ENCODE measurements at regions not wholly inside any gene's neighbourhood (a gene's known extent, or its start where the extent isn't known, plus 50 kb on each side); places are given as distances from the start of the nearest gene placed in this dataset.
"Not testable (repeated sequence)": the region's sequence is repeated elsewhere in the genome, so short reads cannot be mapped to it uniquely, and the experiment has no call there.

GRCh38 chr7:114795475-114795874, 126.4 kb upstream of the MDFIC start:
- ATAC-seq: no peak
- intact Hi-C loops (cut with DNase I): no loop called here
- DNase-seq: no peak

- ATAC-seq: no peak
- intact Hi-C loops (cut with DNase I): no loop called here
These were observed 122.3 kb upstream of the MDFIC start for GRCh38 chr7:114799628-114800028.

GRCh38 chr7:114802632-114803031, 119.3 kb upstream of the MDFIC start:
- intact Hi-C loops (cut with DNase I): no loop called here
- DNase-seq: no peak
- ATAC-seq: no peak

More at GRCh38 chr7:114799628-114800028, 122.3 kb upstream of the MDFIC start:
- DNase-seq: no peak

- no peak for ATAC-seq
- intact Hi-C loops (cut with DNase I): no loop called here
These were observed 115.2 kb upstream of the MDFIC start for GRCh38 chr7:114806590-114807162.

GRCh38 chr7:114812570-114812969, 109.3 kb upstream of the MDFIC start:
- intact Hi-C loops (cut with DNase I): no loop called here
- no peak for ATAC-seq

More at GRCh38 chr7:114806590-114807162, 115.2 kb upstream of the MDFIC start:
- DNase-seq: no peak

GRCh38 chr7:114813624-114814023, 108.3 kb upstream of the MDFIC start:
- ATAC-seq: no peak
- intact Hi-C loops (cut with DNase I): no loop called here
- no peak for DNase-seq

More at GRCh38 chr7:114812570-114812969, 109.3 kb upstream of the MDFIC start:
- DNase-seq: no peak

- ATAC-seq; DNase-seq; intact Hi-C loops (cut with DNase I): not testable (repeated sequence)
These were observed 104.9 kb upstream of the MDFIC start for GRCh38 chr7:114817036-114817435.

- intact Hi-C loops (cut with DNase I): no loop called here
- peak in 1 of 2 donors; percentile 77 for ATAC-seq
- no peak for DNase-seq
These were observed 103.4 kb upstream of the MDFIC start for GRCh38 chr7:114818501-114818900.

GRCh38 chr7:114819616-114820362, 102.1 kb upstream of the MDFIC start:
- peak in 1 of 2 donors; percentile 95 for ATAC-seq
- DNase-seq: no peak
- intact Hi-C loops (cut with DNase I): no loop called here

GRCh38 chr7:114821030-114821900, 100.6 kb upstream of the MDFIC start:
- intact Hi-C loops (cut with DNase I): no loop called here
- ATAC-seq (no peak), DNase-seq (no peak)

- DNase-seq (no peak), ATAC-seq (no peak)
- intact Hi-C loops (cut with DNase I): no loop called here
These were observed 99.8 kb upstream of the MDFIC start for GRCh38 chr7:114822131-114822530.

- ATAC-seq (no peak), DNase-seq (no peak)
- intact Hi-C loops (cut with DNase I): no loop called here
These were observed 99.0 kb upstream of the MDFIC start for GRCh38 chr7:114822844-114823243.

GRCh38 chr7:114823290-114823689, 98.6 kb upstream of the MDFIC start:
- DNase-seq: no peak
- intact Hi-C loops (cut with DNase I): no loop called here
- no peak for ATAC-seq

GRCh38 chr7:114825423-114825951, 96.4 kb upstream of the MDFIC start:
- no peak for ATAC-seq

GRCh38 chr7:114830952-114831351, 90.9 kb upstream of the MDFIC start:
- ATAC-seq (no peak), DNase-seq (no peak)
- intact Hi-C loops (cut with DNase I): no loop called here

More at GRCh38 chr7:114825423-114825951, 96.4 kb upstream of the MDFIC start:
- intact Hi-C loops (cut with DNase I): no loop called here
- no peak for DNase-seq

GRCh38 chr7:114832906-114833595, 88.8 kb upstream of the MDFIC start:
- DNase-seq: no peak
- no peak for ATAC-seq
- intact Hi-C loops (cut with DNase I): no loop called here

GRCh38 chr7:114835303-114835702, 86.6 kb upstream of the MDFIC start:
- DNase-seq: no peak
- intact Hi-C loops (cut with DNase I): no loop called here
- no peak for ATAC-seq

GRCh38 chr7:114835861-114836260, 86.0 kb upstream of the MDFIC start:
- intact Hi-C loops (cut with DNase I): no loop called here
- ATAC-seq (no peak), DNase-seq (no peak)

GRCh38 chr7:114842551-114843065, 79.3 kb upstream of the MDFIC start:
- intact Hi-C loops (cut with DNase I): no loop called here
- no peak for ATAC-seq

More at GRCh38 chr7:114842551-114843065, 79.3 kb upstream of the MDFIC start:
- DNase-seq: no peak

Data from left cardiac atrium (tissue), 4 donors.